ENCODE measurements at regions not wholly inside any gene's neighbourhood (a gene's known extent, or its start where the extent isn't known, plus 50 kb on each side); places are given as distances from the start of the nearest gene placed in this dataset.

DNA sequence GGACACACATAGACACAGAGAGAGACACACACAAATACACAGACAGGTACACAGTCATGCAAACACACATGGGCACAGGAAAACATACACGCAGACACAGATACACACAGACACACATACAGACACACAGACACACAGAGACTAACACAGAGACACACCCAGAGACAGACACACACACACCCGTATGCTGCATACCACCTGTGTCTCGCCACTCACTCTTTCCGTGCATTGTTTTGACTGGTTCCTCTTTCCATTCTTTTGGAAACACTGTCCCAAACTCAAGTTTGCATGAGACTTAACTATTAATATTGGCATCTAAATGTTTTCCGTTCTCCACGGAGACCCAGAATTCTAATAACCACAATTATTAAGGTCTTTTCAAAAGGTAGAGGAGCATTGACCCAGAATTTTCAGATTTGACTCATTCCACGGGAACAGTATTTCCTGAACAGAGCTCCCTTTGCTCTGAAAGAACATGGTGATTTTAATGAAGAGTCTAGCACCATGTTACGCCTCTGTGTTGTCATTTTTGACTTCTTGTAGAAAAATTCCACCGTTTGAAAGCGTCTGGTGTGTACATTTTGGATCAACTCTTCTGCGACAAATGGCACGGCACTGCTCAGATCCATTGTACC lies 141.2 kb upstream of the RNF32 start:
- Histone ChIP-seq H3K27me3 (replicated peaks in 1 of 7) (peaks cover 0 to 7% (median 0%) of the 10 kb centered on the region in 7 donors), H3K4me3 (no peak overlapping the region), H3K27ac (no peak overlapping the region), H3K9me3 (peaks cover 0 to 18% (median 4%) of the 10 kb centered on the region in 8 donors), H3K36me3 (no peaks in the 10 kb centered on the region), H3K4me1 (no peaks in the 10 kb centered on the region)
- intact Hi-C loops (cut with DNase I; ENCODE audit: low total_unique reads): no loop called here
- 67 to 77% (median 67%) methylated on average over 12 of the region's 12 CpGs for WGBS, 5 donors
- TF ChIP-seq POLR2A (IDR thresholded peaks at IDR 0.05) (no peak), POLR2AphosphoS5 (IDR thresholded peaks at IDR 0.05) (no peak)
- TF ChIP-seq, protein P1, sequence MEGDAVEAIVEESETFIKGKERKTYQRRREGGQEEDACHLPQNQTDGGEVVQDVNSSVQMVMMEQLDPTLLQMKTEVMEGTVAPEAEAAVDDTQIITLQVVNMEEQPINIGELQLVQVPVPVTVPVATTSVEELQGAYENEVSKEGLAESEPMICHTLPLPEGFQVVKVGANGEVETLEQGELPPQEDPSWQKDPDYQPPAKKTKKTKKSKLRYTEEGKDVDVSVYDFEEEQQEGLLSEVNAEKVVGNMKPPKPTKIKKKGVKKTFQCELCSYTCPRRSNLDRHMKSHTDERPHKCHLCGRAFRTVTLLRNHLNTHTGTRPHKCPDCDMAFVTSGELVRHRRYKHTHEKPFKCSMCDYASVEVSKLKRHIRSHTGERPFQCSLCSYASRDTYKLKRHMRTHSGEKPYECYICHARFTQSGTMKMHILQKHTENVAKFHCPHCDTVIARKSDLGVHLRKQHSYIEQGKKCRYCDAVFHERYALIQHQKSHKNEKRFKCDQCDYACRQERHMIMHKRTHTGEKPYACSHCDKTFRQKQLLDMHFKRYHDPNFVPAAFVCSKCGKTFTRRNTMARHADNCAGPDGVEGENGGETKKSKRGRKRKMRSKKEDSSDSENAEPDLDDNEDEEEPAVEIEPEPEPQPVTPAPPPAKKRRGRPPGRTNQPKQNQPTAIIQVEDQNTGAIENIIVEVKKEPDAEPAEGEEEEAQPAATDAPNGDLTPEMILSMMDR (IDR thresholded peaks at IDR 0.05 in 8 of 11, conservative IDR thresholded peaks at IDR 0.05 in 3 of 11): no peak
- no peak for DNase-seq

DNA sequence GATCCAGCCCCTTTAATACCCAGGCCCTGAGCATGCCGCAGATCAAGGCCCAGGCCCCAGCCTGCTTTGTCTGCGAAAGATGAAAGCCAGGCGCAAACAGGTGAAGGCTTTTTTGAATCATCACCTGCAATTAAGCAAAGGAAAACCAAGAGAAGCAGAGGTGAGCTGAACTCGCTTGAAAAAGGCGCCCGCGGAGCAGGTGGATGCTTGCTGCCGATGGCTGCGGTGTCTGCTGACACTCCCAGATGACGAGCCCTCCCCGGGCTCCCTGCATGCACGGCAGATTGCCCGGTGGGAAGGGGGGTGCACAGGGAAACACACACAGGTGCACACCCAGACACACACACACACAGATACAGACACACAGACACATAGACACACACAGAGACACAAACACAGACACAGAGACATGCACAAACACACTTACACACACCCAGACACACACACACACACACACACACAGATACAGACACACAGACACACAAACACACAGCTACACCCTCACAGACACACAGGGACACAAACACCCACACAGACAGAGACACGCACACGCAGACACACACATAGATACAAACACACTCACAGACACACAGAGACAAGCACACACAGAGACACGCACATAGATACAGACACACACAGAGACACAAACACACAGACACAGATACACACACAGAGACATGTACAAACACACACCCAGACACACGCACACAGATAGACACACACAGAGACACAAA lies 142.6 kb upstream of the RNF32 start:
- Histone ChIP-seq H3K4me3 (no peak overlapping the region), H3K27me3 (replicated peaks in 1 of 7) (peaks cover 0 to 7% (median 0%) of the 10 kb centered on the region in 7 donors), H3K27ac (no peak overlapping the region), H3K4me1 (no peaks in the 10 kb centered on the region), H3K36me3 (no peaks in the 10 kb centered on the region), H3K9me3 (peaks cover 0 to 18% (median 4%) of the 10 kb centered on the region in 8 donors)
- no peak for DNase-seq
- WGBS, 5 donors: 85 to 94% (median 91%) methylated on average over 15 to 17 of the region's 17 CpGs
- TF ChIP-seq, protein P1 (IDR thresholded peaks at IDR 0.05 in 8 of 11, conservative IDR thresholded peaks at IDR 0.05 in 3 of 11): no peak
- TF ChIP-seq POLR2AphosphoS5 (IDR thresholded peaks at IDR 0.05): no peak
- TF ChIP-seq POLR2A (IDR thresholded peaks at IDR 0.05): no peak
- intact Hi-C loops (cut with DNase I; ENCODE audit: low total_unique reads): no loop called here

DNA sequence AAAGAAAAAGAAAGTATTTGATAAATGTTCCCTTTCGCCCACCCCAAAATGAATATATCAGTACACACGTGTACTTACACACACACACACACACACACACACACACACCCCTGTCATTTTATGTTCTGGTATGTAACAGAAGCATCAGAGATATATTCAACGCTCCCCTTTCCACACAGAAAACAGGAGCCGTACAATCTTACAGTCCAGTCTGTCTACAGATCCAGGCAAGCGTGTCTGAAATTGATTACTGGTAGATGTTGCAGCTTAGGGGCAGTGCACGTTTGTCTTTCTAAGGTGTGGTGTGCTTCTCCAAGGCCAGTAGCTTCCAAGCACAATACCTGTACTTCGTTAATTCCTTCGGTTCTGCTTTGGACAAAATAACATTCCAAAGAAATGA lies 143.7 kb upstream of the RNF32 start:
- 71 to 87% (median 84%) methylated on average over 8 of the region's 8 CpGs for whole genome bisulfite sequencing, 5 donors
- DNase-seq: no peak
- no peak overlapping the region for H3K4me3 ChIP-seq
- no peak overlapping the region for H3K27ac ChIP-seq
- H3K9me3 ChIP-seq: peaks cover 0 to 14% (median 4%) of the 10 kb centered on the region in 8 donors
- intact Hi-C loops (cut with DNase I; ENCODE audit: low total_unique reads): no loop called here
- TF ChIP-seq POLR2AphosphoS5 (IDR thresholded peaks at IDR 0.05) (no peak), POLR2A (IDR thresholded peaks at IDR 0.05) (no peak)
- TF ChIP-seq, protein P1 (IDR thresholded peaks at IDR 0.05 in 8 of 11, conservative IDR thresholded peaks at IDR 0.05 in 3 of 11): no peak
- peaks cover 0 to 14% (median 0%) of the 10 kb centered on the region in 7 donors for H3K27me3 ChIP-seq (replicated peaks in 1 of 7)
- H3K36me3 ChIP-seq: no peaks in the 10 kb centered on the region
- H3K4me1 ChIP-seq: no peaks in the 10 kb centered on the region

DNA sequence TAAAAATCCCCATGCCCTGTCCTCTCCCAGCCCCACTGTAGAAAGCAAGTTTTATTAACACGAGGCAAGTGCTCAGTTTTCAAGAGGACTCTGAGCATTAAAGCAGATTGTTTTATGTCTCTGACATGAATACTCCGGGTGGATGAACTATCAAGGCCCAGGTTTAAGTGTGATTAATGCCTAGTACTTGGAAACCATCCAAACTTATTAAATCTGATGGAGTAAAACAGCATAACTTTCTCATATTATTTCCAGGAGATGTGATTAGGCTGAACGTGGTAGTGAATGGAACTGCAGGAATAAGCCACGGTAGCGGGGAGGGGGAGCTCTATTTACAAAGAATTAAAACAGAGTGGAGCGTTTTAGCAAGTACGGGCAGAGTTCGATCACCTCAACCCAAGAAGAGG lies 144.2 kb upstream of the RNF32 start:
- no peaks in the 10 kb centered on the region for H3K36me3 ChIP-seq
- H3K4me1 ChIP-seq: no peaks in the 10 kb centered on the region
- 51 to 68% (median 62%) methylated on average over 8 of the region's 8 CpGs for WGBS, 5 donors
- TF ChIP-seq POLR2AphosphoS5 (IDR thresholded peaks at IDR 0.05) (no peak), POLR2A (IDR thresholded peaks at IDR 0.05) (no peak)
- TF ChIP-seq, protein P1 (IDR thresholded peaks at IDR 0.05 in 8 of 11, conservative IDR thresholded peaks at IDR 0.05 in 3 of 11): no peak
- H3K4me3 ChIP-seq: no peak overlapping the region
- intact Hi-C loops (cut with DNase I; ENCODE audit: low total_unique reads): no loop called here
- no peak for DNase-seq
- H3K27ac ChIP-seq: no peak overlapping the region
- H3K9me3 ChIP-seq: peaks cover 0 to 12% (median 4%) of the 10 kb centered on the region in 8 donors
- H3K27me3 ChIP-seq (replicated peaks in 1 of 7): peaks cover 0 to 14% (median 0%) of the 10 kb centered on the region in 7 donors
